Transverse colon (tissue), 4 donors: ENCODE measurements at regions not wholly inside any gene's neighbourhood (a gene's known extent, or its start where the extent isn't known, plus 50 kb on each side); places are given as distances from the start of the nearest gene placed in this dataset.

Experiments used
- DNase-seq: peaks from one replicate; pipeline ENCODE4 v3.0.0-alpha.2; 2019
- H3K27ac ChIP-seq, 4 donors: fragments of 200-600 bp; sonication (generic); 2 replicates each; pipeline ENCODE4 v1.5.1; 2016 to 2018; ENCODE audit warnings: inconsistent platforms in 4 of 4
- H3K27me3 ChIP-seq: fragments of 200-600 bp; sonication (generic); 2 replicates; pipeline ENCODE4 v1.5.1; 2017; ENCODE audit warnings: inconsistent platforms
- H3K36me3 ChIP-seq, 4 donors: fragments of 200-600 bp; sonication (generic); 2 replicates each; pipeline ENCODE4 v1.5.1; 2017 to 2019; ENCODE audit warnings: inconsistent platforms in 4 of 4
- H3K4me1 ChIP-seq, 4 donors: fragments of 200-600 bp; sonication (generic); 2 replicates each; pipeline ENCODE4 v1.5.1; 2017 to 2020; ENCODE audit warnings: inconsistent platforms in 4 of 4
- H3K4me3 ChIP-seq, 4 donors: fragments of 200-600 bp; sonication (generic); 1 replicate in 1 of 4; 2 replicates in 3 of 4; pipeline versions ENCODE4 v1.5.1 to v1.6.1; 2017 to 2019; ENCODE audit warnings: inconsistent platforms in 4 of 4
- H3K9me3 ChIP-seq, 2 donors: fragments of 200-600 bp; sonication (generic); 2 replicates each; pipeline ENCODE4 v1.5.1; 2017 to 2019; ENCODE audit warnings: inconsistent platforms in 2 of 2
- CTCF ChIP-seq, 5 experiments: fragments of 200-600 bp in 3 of 5; fragments of 450-650 bp in 2 of 5; sonication (generic) in 3 of 5; IDR thresholded peaks; 1 replicate in 2 of 5; 2 replicates in 3 of 5; pipeline ENCODE4 v1.5.1; 2016 to 2017; ENCODE audit warnings: antibody characterized with exemption in 5 of 5, inconsistent platforms in 3 of 5, mild to moderate bottlenecking in 2 of 5, moderate library complexity in 1 of 5
- EP300 ChIP-seq: sonication (generic); formaldehyde crosslinking; IDR thresholded peaks from one replicate; pipeline ENCODE4 v1.6.1; 2017; ENCODE audit warnings: antibody characterized with exemption, low read depth
- POLR2A ChIP-seq: fragments of 450-650 bp; IDR thresholded peaks from one replicate; pipeline ENCODE4 v1.6.1; 2016; ENCODE audit warnings: antibody characterized with exemption, mild to moderate bottlenecking, moderate library complexity
- POLR2AphosphoS5 ChIP-seq, 3 donors: sonication (generic); formaldehyde crosslinking; IDR thresholded peaks; one replicate each; pipeline ENCODE4 v1.6.1; 2016; ENCODE audit warnings: antibody characterized with exemption in 3 of 3
- WGBS, 2 donors: methylation state at CpG; one replicate each; pipeline ENCODE4 v1.1.5; 2018; ENCODE audit warnings: low coverage in 1 of 2; 5-methylcytosine and 5-hydroxymethylcytosine counted together
- in situ Hi-C, 4 donors: fragments of 200-750 bp; cut with MboI; loops; one replicate each; pipeline versions ENCODE4 v1.15.0 to v1.15.1; 2017; ENCODE audit warnings: low sequenced_read_pairs in 3 of 4, low pct_ligation_motif_present in 1 of 4, low pct_unique_long_range_greater_than_20kb in 1 of 4
- intact Hi-C: fragments of 100-400 bp; cut with DNase I; formaldehyde crosslinking; loops from one replicate; pipeline ENCODE4 v1.15.1; 2023; ENCODE audit warnings: low total_unique reads

DNA sequence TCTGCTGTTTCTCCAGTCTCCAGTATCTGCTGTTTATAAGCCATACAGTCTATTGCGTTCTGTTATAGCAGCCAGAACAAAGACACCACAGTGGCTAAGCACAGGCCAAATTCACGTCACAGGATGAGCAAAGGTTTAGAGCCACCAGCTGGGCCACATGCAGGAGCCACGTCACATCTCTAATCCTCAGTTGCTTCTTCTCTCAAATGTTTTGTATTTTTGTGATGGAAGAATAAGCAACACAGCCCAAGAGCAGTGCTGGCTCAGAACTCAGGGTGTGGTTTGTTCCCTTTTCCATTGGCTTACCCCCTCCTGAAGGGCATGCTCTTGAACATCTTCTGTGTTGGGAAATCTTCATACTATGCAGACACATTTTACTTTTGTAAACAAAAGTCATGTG, 309.4 kb upstream of the CDH5 start:
- no peak for TF ChIP-seq EP300
- peak in 1 of 3 donors; percentile 49 for TF ChIP-seq POLR2AphosphoS5 (IDR thresholded peaks at IDR 0.05)
- in situ Hi-C loops (no loop called here), intact Hi-C loops (no loop called here)
- DNase-seq, result peak; percentile 29
- Histone ChIP-seq H3K4me1 (no peaks in the 10 kb centered on the region), H3K27ac (no peak overlapping the region), H3K36me3 (no peaks in the 10 kb centered on the region), H3K9me3 (no peaks in the 10 kb centered on the region), H3K4me3 (no peak overlapping the region), H3K27me3 (no peaks in the 10 kb centered on the region)
- 32 to 100% methylated on average over 1 to 3 of the region's 3 CpGs for whole genome bisulfite sequencing, 2 donors

- no peaks in the 10 kb centered on the region for H3K27me3 ChIP-seq
- no peaks in the 10 kb centered on the region for H3K4me1 ChIP-seq
- no peaks in the 10 kb centered on the region for H3K9me3 ChIP-seq
- in situ Hi-C loops (no loop called here), intact Hi-C loops (no loop called here)
- H3K4me3 ChIP-seq, result no peak overlapping the region
- TF ChIP-seq CTCF (IDR thresholded peaks at IDR 0.05), result no peak
- TF ChIP-seq POLR2AphosphoS5 (IDR thresholded peaks at IDR 0.05), result no peak
- TF ChIP-seq POLR2A, result no peak
- no peak for TF ChIP-seq EP300
- DNase-seq, result no peak
- H3K27ac ChIP-seq, result no peak overlapping the region
- H3K36me3 ChIP-seq, result no peaks in the 10 kb centered on the region
- WGBS, 2 donors, result 58 to 65% methylated on average over 4 of the region's 4 CpGs
Observed at GRCh38 chr16:66054095-66054494, 312.4 kb upstream of the CDH5 start.

DNA sequence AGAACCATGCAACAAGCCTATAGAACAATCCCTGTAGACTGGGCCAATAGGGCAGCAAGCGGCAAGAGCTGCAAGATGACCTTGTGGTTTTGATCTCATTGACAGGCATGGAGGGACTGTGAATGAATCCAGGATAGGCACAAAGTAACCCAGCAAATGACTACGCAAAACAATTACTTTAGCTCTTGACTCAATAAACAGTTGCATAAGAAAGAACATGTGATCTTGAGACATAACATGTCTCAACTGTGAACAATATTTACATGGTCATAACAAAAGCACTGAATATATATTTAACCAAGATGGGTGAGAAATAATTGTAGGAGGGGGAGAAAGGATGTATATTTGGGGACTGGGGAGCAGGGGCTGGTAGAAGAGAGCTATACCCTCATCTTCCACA, 313.7 kb upstream of the CDH5 start:
- WGBS, 2 donors, result 78 to 100% methylated on average over 1 to 2 of the region's 2 CpGs
- Histone ChIP-seq H3K27me3 (no peaks in the 10 kb centered on the region), H3K36me3 (no peaks in the 10 kb centered on the region), H3K4me1 (no peaks in the 10 kb centered on the region), H3K27ac (no peak overlapping the region), H3K4me3 (no peak overlapping the region), H3K9me3 (no peaks in the 10 kb centered on the region)
- TF ChIP-seq CTCF (IDR thresholded peaks at IDR 0.05), result no peak
- TF ChIP-seq EP300, result no peak
- no peak for TF ChIP-seq POLR2A
- no peak for DNase-seq
- in situ Hi-C loops, result no loop called here
- intact Hi-C loops, result no loop called here

DNA sequence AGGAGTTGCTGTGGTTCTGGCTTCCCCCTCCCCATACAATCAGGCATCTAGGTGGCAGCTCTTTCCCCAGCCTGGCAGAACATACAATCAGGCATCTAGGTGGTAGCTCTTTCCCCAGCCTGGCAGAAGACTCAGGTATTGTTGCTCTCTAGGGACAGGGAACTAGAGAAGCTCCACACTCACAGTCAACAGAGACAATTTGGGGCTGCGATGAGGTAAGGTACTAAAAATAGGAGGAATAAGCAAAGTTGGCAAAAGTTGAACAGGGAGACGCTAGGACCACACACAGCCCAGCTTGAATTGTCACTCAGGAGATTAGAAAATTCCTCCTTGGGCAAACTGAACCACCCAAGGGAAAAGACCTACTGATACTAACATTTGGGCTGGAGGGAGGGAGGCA, 315.5 kb upstream of the CDH5 start:
- intact Hi-C loops, result no loop called here
- no peak for TF ChIP-seq EP300
- TF ChIP-seq CTCF (IDR thresholded peaks at IDR 0.05), result no peak
- TF ChIP-seq POLR2A, result no peak
- TF ChIP-seq POLR2AphosphoS5 (IDR thresholded peaks at IDR 0.05), result no peak
- 71% methylated on average over 2 of the region's 2 CpGs; no CpG with 5 or more reads in 1 of the 2 donors for WGBS, 2 donors
- Histone ChIP-seq H3K9me3 (no peaks in the 10 kb centered on the region), H3K4me3 (no peak overlapping the region), H3K36me3 (no peaks in the 10 kb centered on the region), H3K4me1 (no peaks in the 10 kb centered on the region), H3K27ac (no peak overlapping the region), H3K27me3 (no peaks in the 10 kb centered on the region)
- DNase-seq, result no peak
- in situ Hi-C loops, result no loop called here

GRCh38 chr16:66049865-66050264, 316.6 kb upstream of the CDH5 start:
- Histone ChIP-seq H3K27ac (no peak overlapping the region), H3K9me3 (no peaks in the 10 kb centered on the region), H3K4me1 (no peaks in the 10 kb centered on the region), H3K4me3 (no peak overlapping the region), H3K27me3 (no peaks in the 10 kb centered on the region), H3K36me3 (no peaks in the 10 kb centered on the region)
- in situ Hi-C loops, result no loop called here
- TF ChIP-seq POLR2AphosphoS5 (IDR thresholded peaks at IDR 0.05) (no peak), POLR2A (no peak), CTCF (IDR thresholded peaks at IDR 0.05) (no peak), EP300 (no peak)
- intact Hi-C loops, result no loop called here
- DNase-seq, result no peak
- WGBS, 2 donors, result 60 to 79% methylated on average over 1 to 4 of the region's 4 CpGs
